Nephron (organoid): ENCODE measurements at regions not wholly inside any gene's neighbourhood (a gene's known extent, or its start where the extent isn't known, plus 50 kb on each side); places are given as distances from the start of the nearest gene placed in this dataset.

ENCODE experiments used
- H3K27ac Mint-ChIP-seq, 3 experiments: 2 replicates each; pipeline ENCODE4 v1.8.0; 2020; ENCODE audit warnings: mixed read lengths in 3 of 3, mild to moderate bottlenecking in 2 of 3, moderate library complexity in 1 of 3
- H3K27me3 Mint-ChIP-seq: 2 replicates; pipeline ENCODE4 v1.8.0; 2021; ENCODE audit warnings: low read depth, mild to moderate bottlenecking, moderate library complexity, mixed read lengths
- H3K36me3 Mint-ChIP-seq: 2 replicates; pipeline ENCODE4 v1.8.0; 2020; ENCODE audit warnings: low read depth, mixed read lengths
- H3K4me1 Mint-ChIP-seq: 2 replicates; pipeline ENCODE4 v1.8.0; 2020; ENCODE audit warnings: mixed read lengths
- H3K4me3 Mint-ChIP-seq, 3 experiments: 2 replicates each; pipeline ENCODE4 v1.8.0; 2020; ENCODE audit warnings: mild to moderate bottlenecking in 3 of 3, mixed read lengths in 3 of 3, moderate library complexity in 2 of 3
- H3K9me3 Mint-ChIP-seq: 2 replicates; pipeline ENCODE4 v1.8.0; 2020; ENCODE audit warnings: mixed read lengths
- TF ChIP-seq, protein P1 (sequence below), 3 experiments: fragments of 200-600 bp; sonication (generic); IDR thresholded peaks; one replicate each; pipeline ENCODE4 v1.5.0; 2021; ENCODE audit warnings: antibody characterized with exemption in 3 of 3; ENCODE audit not compliant: unreplicated experiment in 3 of 3

DNA sequence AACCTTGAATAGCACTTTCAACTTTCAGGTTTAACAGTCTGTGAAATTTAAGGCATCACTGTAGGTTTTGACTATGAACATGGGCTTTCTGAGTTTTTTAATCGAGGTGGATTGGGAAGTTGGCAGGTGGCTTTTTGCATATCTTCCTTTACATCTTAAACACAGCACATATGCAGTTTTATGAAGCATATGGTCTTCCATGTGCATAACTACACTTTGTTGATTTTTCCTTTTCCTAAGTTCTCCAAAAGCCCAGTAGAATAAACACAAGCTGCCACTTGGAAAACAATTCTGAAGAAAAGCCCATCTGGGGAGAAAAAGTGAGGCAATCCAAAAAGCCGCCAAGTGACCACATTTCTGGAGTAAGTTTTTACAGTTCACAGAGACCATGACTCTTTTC lies 236.5 kb upstream of the IL12B start:
- Mint-ChIP-seq H3K27me3 (peaks cover 16% of the 10 kb centered on the region), H3K4me1 (no peaks in the 10 kb centered on the region), H3K9me3 (no peaks in the 10 kb centered on the region), H3K27ac (no peak overlapping the region), H3K4me3 (no peak overlapping the region), H3K36me3 (no peaks in the 10 kb centered on the region)
- TF ChIP-seq, protein P1, sequence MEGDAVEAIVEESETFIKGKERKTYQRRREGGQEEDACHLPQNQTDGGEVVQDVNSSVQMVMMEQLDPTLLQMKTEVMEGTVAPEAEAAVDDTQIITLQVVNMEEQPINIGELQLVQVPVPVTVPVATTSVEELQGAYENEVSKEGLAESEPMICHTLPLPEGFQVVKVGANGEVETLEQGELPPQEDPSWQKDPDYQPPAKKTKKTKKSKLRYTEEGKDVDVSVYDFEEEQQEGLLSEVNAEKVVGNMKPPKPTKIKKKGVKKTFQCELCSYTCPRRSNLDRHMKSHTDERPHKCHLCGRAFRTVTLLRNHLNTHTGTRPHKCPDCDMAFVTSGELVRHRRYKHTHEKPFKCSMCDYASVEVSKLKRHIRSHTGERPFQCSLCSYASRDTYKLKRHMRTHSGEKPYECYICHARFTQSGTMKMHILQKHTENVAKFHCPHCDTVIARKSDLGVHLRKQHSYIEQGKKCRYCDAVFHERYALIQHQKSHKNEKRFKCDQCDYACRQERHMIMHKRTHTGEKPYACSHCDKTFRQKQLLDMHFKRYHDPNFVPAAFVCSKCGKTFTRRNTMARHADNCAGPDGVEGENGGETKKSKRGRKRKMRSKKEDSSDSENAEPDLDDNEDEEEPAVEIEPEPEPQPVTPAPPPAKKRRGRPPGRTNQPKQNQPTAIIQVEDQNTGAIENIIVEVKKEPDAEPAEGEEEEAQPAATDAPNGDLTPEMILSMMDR (IDR thresholded peaks at IDR 0.05; ENCODE audit: unreplicated experiment in 3 of 3): no peak

DNA sequence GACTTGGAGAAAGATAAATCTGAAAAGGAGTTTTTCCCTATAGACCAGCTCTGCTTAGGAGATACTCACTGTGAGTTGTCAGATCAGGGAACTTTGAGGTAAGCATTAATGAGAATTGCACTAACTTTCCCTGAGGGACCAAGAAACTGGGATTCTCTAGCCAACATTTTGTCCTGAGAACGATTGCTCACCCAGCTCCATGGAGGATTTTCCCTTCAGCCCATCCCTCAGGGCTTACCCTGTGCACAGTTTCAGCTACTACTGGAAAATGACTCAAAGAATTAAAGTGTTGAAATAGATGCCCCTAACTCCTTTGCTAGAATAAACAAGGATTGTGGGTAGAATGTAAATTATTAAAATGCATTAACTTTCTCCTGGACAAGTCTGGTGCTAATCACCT lies 237.2 kb upstream of the IL12B start:
- Mint-ChIP-seq H3K9me3 (no peaks in the 10 kb centered on the region), H3K27me3 (peaks cover 16% of the 10 kb centered on the region), H3K4me1 (no peaks in the 10 kb centered on the region), H3K27ac (no peak overlapping the region), H3K4me3 (no peak overlapping the region), H3K36me3 (no peaks in the 10 kb centered on the region)
- TF ChIP-seq, protein P1 (IDR thresholded peaks at IDR 0.05; ENCODE audit: unreplicated experiment in 3 of 3): no peak

DNA sequence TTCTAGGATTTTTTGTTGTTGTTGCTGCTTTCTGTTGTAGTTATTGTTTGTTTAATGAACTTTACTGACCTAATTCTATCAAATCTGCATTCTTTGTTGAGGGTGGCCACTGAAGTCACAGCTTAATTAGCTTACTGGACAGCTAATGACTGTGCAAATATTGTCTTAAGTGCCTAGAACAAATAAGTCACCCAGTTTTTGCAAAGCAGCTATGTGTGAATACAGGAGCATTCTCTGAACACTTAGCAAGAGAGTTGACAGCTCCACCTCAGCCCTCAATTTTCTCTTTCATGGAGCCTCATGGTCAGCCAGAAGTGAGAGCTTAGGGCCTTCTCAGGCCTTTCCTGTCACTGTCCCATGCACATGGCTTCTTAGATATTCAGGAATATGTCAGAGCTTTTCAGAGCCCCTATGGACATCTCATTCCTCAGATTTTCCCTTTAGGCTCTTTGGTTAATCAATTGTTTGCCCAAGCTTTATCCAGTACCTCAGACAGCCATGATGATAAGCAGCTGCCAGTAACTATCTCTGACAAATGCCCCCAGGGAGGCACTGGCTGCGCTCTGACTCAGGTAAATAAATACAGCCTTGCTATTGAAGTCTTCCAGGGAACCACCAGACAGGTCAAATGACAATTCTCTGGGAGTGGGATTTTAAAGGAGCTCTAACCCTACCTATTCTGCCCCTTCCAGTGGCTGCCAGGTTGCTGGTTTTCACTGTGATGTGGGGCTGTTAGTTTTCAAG lies 241.4 kb upstream of the IL12B start:
- peaks cover 9% of the 10 kb centered on the region for H3K27me3 Mint-ChIP-seq
- no peaks in the 10 kb centered on the region for H3K9me3 Mint-ChIP-seq
- no peaks in the 10 kb centered on the region for H3K4me1 Mint-ChIP-seq
- H3K4me3 Mint-ChIP-seq: no peak overlapping the region
- TF ChIP-seq, protein P1 (IDR thresholded peaks at IDR 0.05; ENCODE audit: unreplicated experiment in 3 of 3): no peak
- no peaks in the 10 kb centered on the region for H3K36me3 Mint-ChIP-seq
- H3K27ac Mint-ChIP-seq: no peak overlapping the region

DNA sequence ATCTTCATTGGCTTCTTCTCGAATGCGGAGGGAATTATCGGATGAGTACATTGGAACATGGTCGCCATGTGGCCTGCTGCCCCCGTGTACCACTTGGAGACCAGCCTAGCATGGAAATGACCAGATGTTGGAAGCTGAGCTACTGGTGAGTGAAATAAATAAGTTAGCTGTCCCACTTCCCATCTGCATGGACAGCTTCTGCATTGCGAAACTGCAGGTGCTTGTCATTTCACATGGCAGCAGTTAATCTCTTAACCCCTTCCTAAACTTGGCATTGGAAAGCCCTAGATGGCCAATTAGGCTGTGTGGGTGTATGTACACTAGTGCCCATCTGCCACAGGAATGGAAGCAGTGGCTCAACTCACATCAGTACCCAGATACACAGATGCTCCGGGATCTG lies 246.6 kb upstream of the IL12B start:
- H3K27ac Mint-ChIP-seq: no peak overlapping the region
- no peaks in the 10 kb centered on the region for H3K36me3 Mint-ChIP-seq
- H3K4me3 Mint-ChIP-seq: no peak overlapping the region
- no peaks in the 10 kb centered on the region for H3K4me1 Mint-ChIP-seq
- TF ChIP-seq, protein P1 (IDR thresholded peaks at IDR 0.05; ENCODE audit: unreplicated experiment in 3 of 3): no peak
- H3K27me3 Mint-ChIP-seq: no peaks in the 10 kb centered on the region
- H3K9me3 Mint-ChIP-seq: no peaks in the 10 kb centered on the region

DNA sequence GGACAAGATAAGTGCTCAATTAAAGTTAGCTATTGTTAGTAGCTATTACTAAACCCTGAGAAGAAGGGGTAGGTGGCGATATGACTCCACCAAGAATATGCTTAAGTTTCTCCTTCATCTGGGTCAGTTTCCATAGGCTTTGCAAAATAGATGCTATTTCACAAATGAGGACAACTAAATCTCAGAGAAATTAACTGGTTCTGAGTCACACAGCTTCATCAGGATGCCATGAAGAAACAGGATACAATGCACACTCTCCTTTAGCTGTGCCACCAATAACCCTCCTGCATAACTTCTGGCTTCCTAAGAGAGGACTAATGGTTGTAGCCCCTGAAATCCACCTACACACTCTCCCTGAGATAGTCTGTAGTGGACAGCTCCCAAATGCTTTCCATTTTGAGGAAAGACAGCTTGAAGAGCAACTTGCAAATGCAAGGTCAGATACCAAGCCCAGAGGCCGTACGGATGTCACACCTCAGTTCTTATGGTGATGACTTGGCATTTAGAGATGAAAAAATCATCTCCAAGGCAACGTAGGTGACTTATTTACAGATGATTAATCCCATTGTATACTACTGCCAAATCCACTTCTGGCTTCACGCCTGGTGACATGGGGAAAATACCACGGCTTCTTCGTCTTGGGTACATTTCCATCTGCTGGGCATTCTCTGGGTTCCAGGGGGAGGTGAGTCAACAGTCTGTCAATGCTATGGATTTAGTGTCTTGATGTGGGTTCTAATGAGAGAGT lies 251.4 kb upstream of the IL12B start:
- TF ChIP-seq, protein P1 (IDR thresholded peaks at IDR 0.05; ENCODE audit: unreplicated experiment in 3 of 3): no peak
- peaks cover 4% of the 10 kb centered on the region for H3K9me3 Mint-ChIP-seq
- no peaks in the 10 kb centered on the region for H3K4me1 Mint-ChIP-seq
- no peak overlapping the region for H3K27ac Mint-ChIP-seq
- no peaks in the 10 kb centered on the region for H3K27me3 Mint-ChIP-seq
- no peak overlapping the region for H3K4me3 Mint-ChIP-seq
- no peaks in the 10 kb centered on the region for H3K36me3 Mint-ChIP-seq
